ENCODE measurements at regions not wholly inside any gene's neighbourhood (a gene's known extent, or its start where the extent isn't known, plus 50 kb on each side); places are given as distances from the start of the nearest gene placed in this dataset.

DNA sequence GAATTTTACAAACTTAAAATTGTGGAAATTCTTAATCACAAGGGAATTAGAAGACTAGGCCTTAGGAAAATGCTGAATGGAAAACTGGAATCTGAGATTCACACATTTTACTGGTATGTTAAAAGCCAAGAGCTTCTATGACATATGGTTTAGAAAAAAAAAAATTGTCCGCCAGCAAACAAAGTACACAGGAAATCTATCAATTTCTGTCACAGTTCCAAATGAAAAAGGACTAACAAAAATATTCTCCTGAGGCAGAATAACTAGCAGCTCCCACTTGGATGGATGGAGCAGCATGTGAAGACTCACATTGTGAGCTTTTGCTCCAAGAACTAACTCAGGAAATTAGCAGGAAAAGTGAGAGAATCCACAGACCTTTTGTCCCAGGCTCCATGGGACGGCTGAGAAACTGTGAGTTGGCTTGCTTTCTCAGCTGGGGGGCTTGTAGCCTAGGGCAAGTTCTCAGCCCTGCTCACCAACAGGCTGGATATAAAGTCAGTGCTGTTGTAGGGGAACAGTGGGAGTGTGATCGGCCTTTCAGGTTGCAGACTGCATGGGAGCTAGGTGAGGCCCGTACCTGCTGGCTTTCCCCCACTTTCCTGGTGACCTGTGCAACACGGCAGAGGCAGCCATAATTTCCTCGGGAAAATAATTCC is 731.1 kb upstream of the SGO1 start:
- no peaks in the 10 kb centered on the region for H3K36me3 ChIP-seq
- H3K9me3 ChIP-seq = peaks cover 0 to 31% (median 0%) of the 10 kb centered on the region in 4 donors
- no peaks in the 10 kb centered on the region for H3K27me3 ChIP-seq
- no peak for DNase-seq (ENCODE audit: low spot score in 2 of 2)
- H3K4me1 ChIP-seq = no peaks in the 10 kb centered on the region
- TF ChIP-seq EP300 (IDR thresholded peaks at IDR 0.05) (no peak), CTCF (IDR thresholded peaks at IDR 0.05) (no peak)
- 74 to 78% methylated on average over 4 to 6 of the region's 6 CpGs for WGBS, 2 donors
- no peak overlapping the region for H3K4me3 ChIP-seq
- H3K27ac ChIP-seq = no peak overlapping the region

DNA sequence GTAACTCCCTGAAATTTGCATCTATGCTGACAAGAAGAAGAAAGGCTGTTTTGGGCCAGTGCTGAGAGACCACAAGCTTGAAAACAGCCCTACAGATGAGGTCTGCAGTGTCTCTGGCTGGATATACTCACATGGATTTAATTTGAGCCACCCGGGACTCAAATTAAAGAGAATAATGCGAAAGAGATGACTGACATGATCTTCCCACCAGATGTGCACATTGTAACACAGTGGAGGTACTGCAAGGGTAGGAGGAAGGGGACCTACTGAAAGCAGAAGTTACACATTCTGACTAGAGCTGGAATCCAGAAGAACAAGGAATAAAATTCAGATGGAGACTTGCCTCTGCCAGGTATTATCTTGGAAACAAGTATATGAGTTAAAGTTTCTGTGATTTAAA is 728.3 kb upstream of the SGO1 start:
- no peaks in the 10 kb centered on the region for H3K27me3 ChIP-seq
- H3K9me3 ChIP-seq = peaks cover 0 to 20% (median 0%) of the 10 kb centered on the region in 4 donors
- WGBS, 2 donors = 69 to 78% methylated on average over 2 of the region's 2 CpGs
- no peaks in the 10 kb centered on the region for H3K36me3 ChIP-seq
- H3K4me1 ChIP-seq = no peaks in the 10 kb centered on the region
- no peak overlapping the region for H3K27ac ChIP-seq
- TF ChIP-seq EP300 (IDR thresholded peaks at IDR 0.05) = no peak
- TF ChIP-seq POLR2A (IDR thresholded peaks at IDR 0.05) = no peak
- no peak for TF ChIP-seq CTCF (IDR thresholded peaks at IDR 0.05)
- no peak for DNase-seq (ENCODE audit: low spot score in 2 of 2)
- H3K4me3 ChIP-seq = no peak overlapping the region

DNA sequence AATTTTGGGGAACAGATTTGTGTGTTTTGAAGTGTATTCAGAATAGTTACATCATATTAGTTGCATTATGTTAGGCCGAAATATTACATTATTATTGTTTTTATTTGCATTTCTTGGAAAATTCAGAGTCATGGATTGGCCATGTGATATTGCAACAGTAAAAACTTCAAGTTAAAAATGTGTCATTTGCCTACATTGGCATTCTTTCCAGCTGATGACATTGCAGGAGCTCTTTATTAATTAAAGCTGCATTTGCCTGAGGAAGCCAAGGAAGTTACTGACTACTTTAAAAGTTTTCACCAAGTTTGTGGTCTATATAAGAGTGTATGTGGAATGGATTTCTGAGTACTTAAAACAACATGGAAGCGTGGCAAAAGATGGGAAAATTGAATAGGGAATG is 726.4 kb upstream of the SGO1 start:
- no peaks in the 10 kb centered on the region for H3K4me1 ChIP-seq
- TF ChIP-seq POLR2A (IDR thresholded peaks at IDR 0.05) = no peak
- TF ChIP-seq EP300 (IDR thresholded peaks at IDR 0.05) = no peak
- TF ChIP-seq CTCF (IDR thresholded peaks at IDR 0.05) = no peak
- H3K27me3 ChIP-seq = no peaks in the 10 kb centered on the region
- no peaks in the 10 kb centered on the region for H3K36me3 ChIP-seq
- H3K4me3 ChIP-seq = no peak overlapping the region
- peaks cover 0 to 3% (median 0%) of the 10 kb centered on the region in 4 donors for H3K9me3 ChIP-seq
- 82 to 84% methylated on average over 2 of the region's 2 CpGs for WGBS, 2 donors
- H3K27ac ChIP-seq = no peak overlapping the region
- no peak for DNase-seq (ENCODE audit: low spot score in 2 of 2)

- no peak for DNase-seq (ENCODE audit: low spot score in 2 of 2)
These were observed 723.5 kb upstream of the SGO1 start for GRCh38 chr3:20909511-20909910.

More at GRCh38 chr3:20909511-20909910, 723.5 kb upstream of the SGO1 start:
- Histone ChIP-seq H3K27ac (no peak overlapping the region), H3K9me3 (no peaks in the 10 kb centered on the region), H3K36me3 (no peaks in the 10 kb centered on the region), H3K27me3 (no peaks in the 10 kb centered on the region), H3K4me3 (no peak overlapping the region), H3K4me1 (no peaks in the 10 kb centered on the region)
- TF ChIP-seq CTCF (IDR thresholded peaks at IDR 0.05) (no peak), EP300 (IDR thresholded peaks at IDR 0.05) (no peak), POLR2A (IDR thresholded peaks at IDR 0.05) (no peak)
- WGBS, 2 donors = 65 to 72% methylated on average over 3 of the region's 3 CpGs

Data from tibial nerve (tissue), 4 donors.